ENCODE measurements at regions not wholly inside any gene's neighbourhood (a gene's known extent, or its start where the extent isn't known, plus 50 kb on each side); places are given as distances from the start of the nearest gene placed in this dataset.

DNA sequence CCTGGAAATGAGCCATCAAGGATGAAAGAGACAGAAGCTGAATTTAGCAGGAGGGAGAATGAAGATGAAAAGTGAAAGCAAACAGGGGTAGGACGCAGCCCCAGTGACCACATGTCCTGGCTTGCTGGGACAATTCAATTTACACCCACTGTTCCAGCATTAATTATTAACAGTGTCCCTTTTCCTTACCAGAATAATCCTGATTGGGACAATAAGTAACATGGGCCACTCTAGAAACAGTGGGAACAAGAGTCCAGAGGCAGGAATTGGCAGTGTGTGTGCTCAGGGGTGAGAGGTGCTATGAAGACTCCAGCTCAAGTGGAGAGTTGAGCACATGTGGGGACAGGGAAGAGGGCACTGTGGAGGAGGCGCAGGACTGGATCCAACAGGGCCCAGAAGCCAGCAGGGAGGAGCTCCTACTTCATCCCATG is 147.1 kb downstream of the C5orf15 start:
- no peaks in the 10 kb centered on the region for H3K36me3 ChIP-seq (ENCODE audit: insufficient read depth, low read length, poor library complexity, severe bottlenecking)
- no peaks in the 10 kb centered on the region for H3K4me1 ChIP-seq (ENCODE audit: insufficient read depth, low read length, poor library complexity, severe bottlenecking)
- ChIA-PET CTCF (no interaction called here), POLR2A (ENCODE audit: low non-redundant PET) (no interaction called here)
- H3K27ac ChIP-seq (ENCODE audit: low read depth, low read length, poor library complexity, severe bottlenecking): no peak overlapping the region
- TF ChIP-seq, protein P1, sequence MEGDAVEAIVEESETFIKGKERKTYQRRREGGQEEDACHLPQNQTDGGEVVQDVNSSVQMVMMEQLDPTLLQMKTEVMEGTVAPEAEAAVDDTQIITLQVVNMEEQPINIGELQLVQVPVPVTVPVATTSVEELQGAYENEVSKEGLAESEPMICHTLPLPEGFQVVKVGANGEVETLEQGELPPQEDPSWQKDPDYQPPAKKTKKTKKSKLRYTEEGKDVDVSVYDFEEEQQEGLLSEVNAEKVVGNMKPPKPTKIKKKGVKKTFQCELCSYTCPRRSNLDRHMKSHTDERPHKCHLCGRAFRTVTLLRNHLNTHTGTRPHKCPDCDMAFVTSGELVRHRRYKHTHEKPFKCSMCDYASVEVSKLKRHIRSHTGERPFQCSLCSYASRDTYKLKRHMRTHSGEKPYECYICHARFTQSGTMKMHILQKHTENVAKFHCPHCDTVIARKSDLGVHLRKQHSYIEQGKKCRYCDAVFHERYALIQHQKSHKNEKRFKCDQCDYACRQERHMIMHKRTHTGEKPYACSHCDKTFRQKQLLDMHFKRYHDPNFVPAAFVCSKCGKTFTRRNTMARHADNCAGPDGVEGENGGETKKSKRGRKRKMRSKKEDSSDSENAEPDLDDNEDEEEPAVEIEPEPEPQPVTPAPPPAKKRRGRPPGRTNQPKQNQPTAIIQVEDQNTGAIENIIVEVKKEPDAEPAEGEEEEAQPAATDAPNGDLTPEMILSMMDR (conservative IDR thresholded peaks at IDR 0.05; ENCODE audit: low read depth, low read length): no peak
- no peak for TF ChIP-seq EZH2 (IDR thresholded peaks at IDR 0.05; ENCODE audit: borderline replicate concordance, low read depth, low read length, poor library complexity, severe bottlenecking)
- no peak for DNase-seq (ENCODE audit: low spot score)
- no TSS peak for BruUV-seq (replicated peaks)
- intact Hi-C loops (cut with micrococcal nuclease; ENCODE audit: unreplicated experiment): no loop called here
- no peaks in the 10 kb centered on the region for H3K9me3 ChIP-seq (ENCODE audit: low read depth, low read length, poor library complexity, severe bottlenecking)
- no peak overlapping the region for H3K4me3 ChIP-seq (ENCODE audit: low read depth, low read length, poor library complexity, severe bottlenecking)
- no peaks in the 10 kb centered on the region for H3K27me3 ChIP-seq (replicated peaks; ENCODE audit: insufficient read depth, low read depth, low read length, poor library complexity)

DNA sequence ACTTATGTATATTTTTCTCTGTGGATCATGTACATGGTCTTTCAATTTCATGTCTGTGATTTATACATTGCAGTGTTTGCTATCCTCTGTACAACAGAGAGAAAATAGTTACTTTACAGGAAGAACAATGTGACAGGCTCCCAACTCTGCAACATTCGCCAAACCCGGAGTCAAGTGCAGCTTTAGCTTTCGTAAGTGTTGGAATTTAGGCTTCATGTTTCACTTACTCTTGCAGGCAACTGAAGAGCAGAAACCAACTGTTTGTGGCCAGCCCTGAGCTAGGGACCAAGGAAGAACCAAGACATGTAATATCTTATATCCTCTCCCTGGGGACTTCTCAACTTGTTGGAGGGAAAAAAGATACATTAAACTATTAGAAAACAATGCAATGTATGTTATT is 147.9 kb downstream of the C5orf15 start:
- no peaks in the 10 kb centered on the region for H3K9me3 ChIP-seq (ENCODE audit: low read depth, low read length, poor library complexity, severe bottlenecking)
- H3K36me3 ChIP-seq (ENCODE audit: insufficient read depth, low read length, poor library complexity, severe bottlenecking): no peaks in the 10 kb centered on the region
- no TSS peak for BruUV-seq (replicated peaks)
- H3K27ac ChIP-seq (ENCODE audit: low read depth, low read length, poor library complexity, severe bottlenecking): no peak overlapping the region
- ChIA-PET CTCF (no interaction called here), POLR2A (ENCODE audit: low non-redundant PET) (no interaction called here)
- no peak for TF ChIP-seq EZH2 (IDR thresholded peaks at IDR 0.05; ENCODE audit: borderline replicate concordance, low read depth, low read length, poor library complexity, severe bottlenecking)
- TF ChIP-seq, protein P1 (conservative IDR thresholded peaks at IDR 0.05; ENCODE audit: low read depth, low read length): no peak
- no peak for DNase-seq (ENCODE audit: low spot score)
- H3K4me1 ChIP-seq (ENCODE audit: insufficient read depth, low read length, poor library complexity, severe bottlenecking): no peaks in the 10 kb centered on the region
- no peaks in the 10 kb centered on the region for H3K27me3 ChIP-seq (replicated peaks; ENCODE audit: insufficient read depth, low read depth, low read length, poor library complexity)
- no peak overlapping the region for H3K4me3 ChIP-seq (ENCODE audit: low read depth, low read length, poor library complexity, severe bottlenecking)
- intact Hi-C loops (cut with micrococcal nuclease; ENCODE audit: unreplicated experiment): no loop called here

GRCh38 chr5:133819977-133820471 is 148.4 kb downstream of the C5orf15 start:
- Histone ChIP-seq H3K4me3 (ENCODE audit: low read depth, low read length, poor library complexity, severe bottlenecking) (no peak overlapping the region), H3K27me3 (replicated peaks; ENCODE audit: insufficient read depth, low read depth, low read length, poor library complexity) (no peaks in the 10 kb centered on the region), H3K9me3 (ENCODE audit: low read depth, low read length, poor library complexity, severe bottlenecking) (no peaks in the 10 kb centered on the region), H3K36me3 (ENCODE audit: insufficient read depth, low read length, poor library complexity, severe bottlenecking) (no peaks in the 10 kb centered on the region), H3K27ac (ENCODE audit: low read depth, low read length, poor library complexity, severe bottlenecking) (no peak overlapping the region), H3K4me1 (ENCODE audit: insufficient read depth, low read length, poor library complexity, severe bottlenecking) (no peaks in the 10 kb centered on the region)
- TF ChIP-seq, protein P1 (conservative IDR thresholded peaks at IDR 0.05; ENCODE audit: low read depth, low read length): no peak
- no peak for TF ChIP-seq EZH2 (IDR thresholded peaks at IDR 0.05; ENCODE audit: borderline replicate concordance, low read depth, low read length, poor library complexity, severe bottlenecking)
- ChIA-PET CTCF (interaction anchor here (0.7 kb wide), 1 partner anchor 356 kb away, joined by 4 read pairs; no protein-coding TSS in a partner anchor), POLR2A (ENCODE audit: low non-redundant PET) (no interaction called here)
- no TSS peak for BruUV-seq (replicated peaks)
- intact Hi-C loops (cut with micrococcal nuclease; ENCODE audit: unreplicated experiment): no loop called here
- no peak for DNase-seq (ENCODE audit: low spot score)
